ENCODE measurements at regions not wholly inside any gene's neighbourhood (a gene's known extent, or its start where the extent isn't known, plus 50 kb on each side); places are given as distances from the start of the nearest gene placed in this dataset.

- no peak overlapping the region for H3K4me3 ChIP-seq (ENCODE audit: control extremely low read depth in 1 of 5, extremely low read depth in 1 of 5, insufficient read depth in 1 of 5, low read depth in 2 of 5, low read length in 4 of 5)
- H3K79me2 ChIP-seq (ENCODE audit: control insufficient read depth, insufficient read depth, low read length): no peaks in the 10 kb centered on the region
- H2AFZ ChIP-seq (ENCODE audit: insufficient read depth, low read depth, low read length, poor library complexity, severe bottlenecking): no peak overlapping the region
- H3K27me3 Mint-ChIP-seq: no peaks in the 10 kb centered on the region
- ATAC-seq (ENCODE audit: low read depth): no peak
- ChIA-PET CTCF (no interaction called here), POLR2A (no interaction called here)
- H3K4me2 ChIP-seq (replicated peaks; ENCODE audit: low read depth, low read length, poor library complexity, severe bottlenecking): no peak overlapping the region
- H3K9me3 ChIP-seq (ENCODE audit: control extremely low read depth in 1 of 3, control insufficient read depth in 2 of 3, insufficient read depth in 1 of 3, low read length in 2 of 3): no peaks in the 10 kb centered on the region
- H3K27ac Mint-ChIP-seq: no peak overlapping the region
- TF ChIP-seq EZH2 (IDR thresholded peaks at IDR 0.05; ENCODE audit: borderline replicate concordance, insufficient read depth, low read depth, low read length, poor library complexity, severe bottlenecking): no peak
- TF ChIP-seq CTCF (IDR thresholded peaks at IDR 0.05): no peak
- no peak overlapping the region for H3K27ac ChIP-seq (ENCODE audit: low read length in 2 of 2)
- no CpG with 5 or more reads among the region's 2 CpGs for WGBS (ENCODE audit: insufficient coverage)
- intact Hi-C loops (cut with micrococcal nuclease): no loop called here
- H3K4me1 ChIP-seq (ENCODE audit: control insufficient read depth in 2 of 2, insufficient read depth in 2 of 2, low read length in 2 of 2): no peaks in the 10 kb centered on the region
- no peaks in the 10 kb centered on the region for H4K20me1 ChIP-seq (ENCODE audit: control insufficient read depth, insufficient read depth, low read length, poor library complexity, severe bottlenecking)
- no peak for DNase-seq
- no peaks in the 10 kb centered on the region for H3K27me3 ChIP-seq (replicated peaks in 1 of 4; ENCODE audit: control extremely low read depth in 1 of 4, control insufficient read depth in 3 of 4, insufficient read depth in 4 of 4, low read length in 3 of 4)
- H3K9me3 Mint-ChIP-seq (ENCODE audit: insufficient read depth): peaks cover 6% of the 10 kb centered on the region
- no peaks in the 10 kb centered on the region for H3K36me3 ChIP-seq (replicated peaks in 1 of 2; ENCODE audit: control extremely low read depth in 1 of 2, control insufficient read depth in 1 of 2, extremely low read depth in 1 of 2, insufficient read depth in 2 of 2, low read length in 1 of 2)
- H3K9ac ChIP-seq (ENCODE audit: low read length): no peak overlapping the region
- no peak overlapping the region for H3K4me3 Mint-ChIP-seq
- H3K4me1 Mint-ChIP-seq: no peaks in the 10 kb centered on the region
Observed at GRCh38 chr2:138997346-138997745, 217.2 kb upstream of the NXPH2 start.

- intact Hi-C loops (cut with micrococcal nuclease): no loop called here
- Mint-ChIP-seq H3K27ac (no peak overlapping the region), H3K27me3 (no peaks in the 10 kb centered on the region), H3K4me3 (no peak overlapping the region), H3K9me3 (ENCODE audit: insufficient read depth) (peaks cover 6% of the 10 kb centered on the region), H3K4me1 (no peaks in the 10 kb centered on the region)
- no peaks in the 10 kb centered on the region for H4K20me1 ChIP-seq (ENCODE audit: control insufficient read depth, insufficient read depth, low read length, poor library complexity, severe bottlenecking)
- ChIA-PET CTCF (no interaction called here), POLR2A (no interaction called here)
- H3K79me2 ChIP-seq (ENCODE audit: control insufficient read depth, insufficient read depth, low read length): no peaks in the 10 kb centered on the region
- DNase-seq: no peak
- no CpG with 5 or more reads among the region's 1 CpG for WGBS (ENCODE audit: insufficient coverage)
- no peak overlapping the region for H3K4me2 ChIP-seq (replicated peaks; ENCODE audit: low read depth, low read length, poor library complexity, severe bottlenecking)
- no peak overlapping the region for H3K27ac ChIP-seq (ENCODE audit: low read length in 2 of 2)
- no peak overlapping the region for H3K4me3 ChIP-seq (ENCODE audit: control extremely low read depth in 1 of 5, extremely low read depth in 1 of 5, insufficient read depth in 1 of 5, low read depth in 2 of 5, low read length in 4 of 5)
- TF ChIP-seq EZH2 (IDR thresholded peaks at IDR 0.05; ENCODE audit: borderline replicate concordance, insufficient read depth, low read depth, low read length, poor library complexity, severe bottlenecking): no peak
- TF ChIP-seq CTCF (IDR thresholded peaks at IDR 0.05): no peak
- H3K4me1 ChIP-seq (ENCODE audit: control insufficient read depth in 2 of 2, insufficient read depth in 2 of 2, low read length in 2 of 2): no peaks in the 10 kb centered on the region
- H3K9me3 ChIP-seq (ENCODE audit: control extremely low read depth in 1 of 3, control insufficient read depth in 2 of 3, insufficient read depth in 1 of 3, low read length in 2 of 3): no peaks in the 10 kb centered on the region
- no peak for ATAC-seq (ENCODE audit: low read depth)
- H2AFZ ChIP-seq (ENCODE audit: insufficient read depth, low read depth, low read length, poor library complexity, severe bottlenecking): no peak overlapping the region
- no peak overlapping the region for H3K9ac ChIP-seq (ENCODE audit: low read length)
- no peaks in the 10 kb centered on the region for H3K27me3 ChIP-seq (replicated peaks in 1 of 4; ENCODE audit: control extremely low read depth in 1 of 4, control insufficient read depth in 3 of 4, insufficient read depth in 4 of 4, low read length in 3 of 4)
- H3K36me3 ChIP-seq (replicated peaks in 1 of 2; ENCODE audit: control extremely low read depth in 1 of 2, control insufficient read depth in 1 of 2, extremely low read depth in 1 of 2, insufficient read depth in 2 of 2, low read length in 1 of 2): no peaks in the 10 kb centered on the region
Observed at GRCh38 chr2:138994502-138994901, 214.3 kb upstream of the NXPH2 start.

All from B cell (primary cell).